MM.1S (cell line): ENCODE measurements at regions not wholly inside any gene's neighbourhood (a gene's known extent, or its start where the extent isn't known, plus 50 kb on each side); places are given as distances from the start of the nearest gene placed in this dataset.
A peak's percentile ranks its signal among the peaks of the same experiment; 100 is the strongest.

ENCODE experiments used
- DNase-seq: peaks from one replicate; pipeline ENCODE4 v3.0.0-alpha.2; 2015
- H2AFZ ChIP-seq: fragments of 300-600 bp; sonication (generic); 2 replicates; pipeline ENCODE4 v1.6.0; 2016; ENCODE audit warnings: antibody characterized with exemption, low read length
- H3F3A ChIP-seq: fragments of 300-600 bp; sonication (generic); 2 replicates; pipeline ENCODE4 v1.6.1; 2016; ENCODE audit warnings: mild to moderate bottlenecking, antibody characterized with exemption, low read length, moderate library complexity, mixed read lengths; ENCODE audit not compliant: insufficient read depth
- H3K27ac ChIP-seq: fragments of 300-600 bp; sonication (generic); 2 replicates; pipeline ENCODE4 v1.5.1; 2016; ENCODE audit warnings: mild to moderate bottlenecking, low read length
- H3K27me3 ChIP-seq: fragments of 300-600 bp; sonication (generic); replicated peaks from 2 replicates; pipeline ENCODE4 v1.6.0; 2016; ENCODE audit warnings: low read length; ENCODE audit not compliant: insufficient read depth
- H3K36me3 ChIP-seq: fragments of 300-600 bp; sonication (generic); replicated peaks from 2 replicates; pipeline ENCODE4 v1.6.1; 2016; ENCODE audit warnings: mild to moderate bottlenecking, low read length, mixed read lengths; ENCODE audit not compliant: insufficient read depth
- H3K4me1 ChIP-seq: fragments of 300-600 bp; sonication (generic); 2 replicates; pipeline ENCODE4 v1.6.1; 2016; ENCODE audit warnings: low read length, mixed read lengths
- H3K4me2 ChIP-seq: fragments of 300-600 bp; sonication (generic); 2 replicates; pipeline ENCODE4 v1.6.0; 2016; ENCODE audit warnings: low read depth, low read length
- H3K4me3 ChIP-seq: fragments of 300-600 bp; sonication (generic); 2 replicates; pipeline ENCODE4 v1.5.1; 2016; ENCODE audit warnings: low read length, mixed read lengths
- H3K79me2 ChIP-seq: fragments of 300-600 bp; sonication (generic); 2 replicates; pipeline ENCODE4 v1.6.1; 2016; ENCODE audit warnings: mixed run types, low read length, mixed read lengths
- H3K9ac ChIP-seq: fragments of 300-600 bp; sonication (generic); 2 replicates; pipeline ENCODE4 v1.6.1; 2016; ENCODE audit warnings: low read length, mixed read lengths
- H3K9me2 ChIP-seq: fragments of 300-600 bp; sonication (generic); replicated peaks from 2 replicates; pipeline ENCODE4 v1.6.1; 2016; ENCODE audit warnings: mild to moderate bottlenecking, low read length, mixed read lengths; ENCODE audit not compliant: insufficient read depth
- H3K9me3 ChIP-seq: fragments of 300-600 bp; sonication (generic); replicated peaks from 2 replicates; pipeline ENCODE4 v1.6.1; 2016; ENCODE audit warnings: mild to moderate bottlenecking, low read length, mixed read lengths; ENCODE audit not compliant: insufficient read depth
- H4K20me1 ChIP-seq: fragments of 300-600 bp; sonication (generic); 2 replicates; pipeline ENCODE4 v1.6.1; 2016; ENCODE audit warnings: mild to moderate bottlenecking, low read length, moderate library complexity, mixed read lengths; ENCODE audit not compliant: insufficient read depth
- EZH2 ChIP-seq: fragments of 300-600 bp; sonication (generic); optimal IDR thresholded peaks from 2 replicates; pipeline ENCODE3; 2017; ENCODE audit warnings: low read depth, mild to moderate bottlenecking, antibody characterized with exemption, low read length, mixed read lengths
- EZH2phosphoT487 ChIP-seq: fragments of 300-600 bp; sonication (generic); IDR thresholded peaks from 2 replicates; pipeline ENCODE4 v1.6.1; 2018; ENCODE audit warnings: antibody characterized with exemption, low read length
- TF ChIP-seq, protein P1 (sequence below): fragments of 300-600 bp; sonication (generic); IDR thresholded peaks from 2 replicates; pipeline ENCODE4 v1.5.1; 2016; ENCODE audit warnings: antibody characterized with exemption, low read length, mixed read lengths

- peaks cover 18% of the 10 kb centered on the region for H3K4me1 ChIP-seq
- no peak overlapping the region for H3K4me2 ChIP-seq
- H3K9ac ChIP-seq = no peak overlapping the region
- no peaks in the 10 kb centered on the region for H3K9me2 ChIP-seq
- H3K27me3 ChIP-seq = no peaks in the 10 kb centered on the region; the same call in 1 of the 2 replicates
- no peak overlapping the region for H3K27ac ChIP-seq
- no peak overlapping the region for H3K4me3 ChIP-seq
- H3K9me3 ChIP-seq = no peaks in the 10 kb centered on the region
- no peak for DNase-seq
- no peaks in the 10 kb centered on the region for H4K20me1 ChIP-seq
- no peaks in the 10 kb centered on the region for H3K36me3 ChIP-seq
- H3F3A ChIP-seq = peaks cover under 1% of the 10 kb centered on the region; the same call in 1 of the 2 replicates
- TF ChIP-seq, protein P1, sequence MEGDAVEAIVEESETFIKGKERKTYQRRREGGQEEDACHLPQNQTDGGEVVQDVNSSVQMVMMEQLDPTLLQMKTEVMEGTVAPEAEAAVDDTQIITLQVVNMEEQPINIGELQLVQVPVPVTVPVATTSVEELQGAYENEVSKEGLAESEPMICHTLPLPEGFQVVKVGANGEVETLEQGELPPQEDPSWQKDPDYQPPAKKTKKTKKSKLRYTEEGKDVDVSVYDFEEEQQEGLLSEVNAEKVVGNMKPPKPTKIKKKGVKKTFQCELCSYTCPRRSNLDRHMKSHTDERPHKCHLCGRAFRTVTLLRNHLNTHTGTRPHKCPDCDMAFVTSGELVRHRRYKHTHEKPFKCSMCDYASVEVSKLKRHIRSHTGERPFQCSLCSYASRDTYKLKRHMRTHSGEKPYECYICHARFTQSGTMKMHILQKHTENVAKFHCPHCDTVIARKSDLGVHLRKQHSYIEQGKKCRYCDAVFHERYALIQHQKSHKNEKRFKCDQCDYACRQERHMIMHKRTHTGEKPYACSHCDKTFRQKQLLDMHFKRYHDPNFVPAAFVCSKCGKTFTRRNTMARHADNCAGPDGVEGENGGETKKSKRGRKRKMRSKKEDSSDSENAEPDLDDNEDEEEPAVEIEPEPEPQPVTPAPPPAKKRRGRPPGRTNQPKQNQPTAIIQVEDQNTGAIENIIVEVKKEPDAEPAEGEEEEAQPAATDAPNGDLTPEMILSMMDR = no peak
- no peak for TF ChIP-seq EZH2
- TF ChIP-seq EZH2phosphoT487 = no peak
- H3K79me2 ChIP-seq = no peaks in the 10 kb centered on the region
- no peak overlapping the region for H2AFZ ChIP-seq
Measured at GRCh38 chr19:29275266-29275665, 62.3 kb upstream of the UQCRFS1 start.

- H3K27ac ChIP-seq = peak overlapping the region; percentile 24; the same call in 1 of the 2 replicates
Measured at GRCh38 chr19:29277102-29277501, 64.2 kb upstream of the UQCRFS1 start.

GRCh38 chr19:29278716-29279115 lies 65.8 kb upstream of the UQCRFS1 start:
- DNase-seq = no peak
- H3K9ac ChIP-seq = no peak overlapping the region

More at GRCh38 chr19:29277102-29277501, 64.2 kb upstream of the UQCRFS1 start:
- Histone ChIP-seq H4K20me1 (no peaks in the 10 kb centered on the region), H3K4me2 (peak overlapping the region; percentile 44; the same call in 1 of the 2 replicates), H3K4me1 (peaks cover 8% of the 10 kb centered on the region), H3K9me2 (no peaks in the 10 kb centered on the region), H3K36me3 (no peaks in the 10 kb centered on the region), H3K27me3 (no peaks in the 10 kb centered on the region; the same call in 1 of the 2 replicates), H3F3A (no peaks in the 10 kb centered on the region), H3K9me3 (no peaks in the 10 kb centered on the region), H2AFZ (peak overlapping the region; percentile 60), H3K4me3 (peak overlapping the region; percentile 26; the same call in 1 of the 2 replicates), H3K79me2 (no peaks in the 10 kb centered on the region), H3K9ac (no peak overlapping the region; the same call in 1 of the 2 replicates)
- DNase-seq = peak; percentile 94
- TF ChIP-seq, protein P1 = no peak
- no peak for TF ChIP-seq EZH2phosphoT487
- no peak for TF ChIP-seq EZH2

More at GRCh38 chr19:29278716-29279115, 65.8 kb upstream of the UQCRFS1 start:
- Histone ChIP-seq H3K36me3 (no peaks in the 10 kb centered on the region), H2AFZ (no peak overlapping the region), H4K20me1 (no peaks in the 10 kb centered on the region), H3K9me3 (no peaks in the 10 kb centered on the region), H3K9me2 (no peaks in the 10 kb centered on the region), H3K4me1 (peaks cover 8% of the 10 kb centered on the region), H3K4me3 (no peak overlapping the region), H3F3A (no peaks in the 10 kb centered on the region), H3K79me2 (no peaks in the 10 kb centered on the region), H3K27ac (no peak overlapping the region), H3K27me3 (no peaks in the 10 kb centered on the region; the same call in 1 of the 2 replicates), H3K4me2 (no peak overlapping the region)
- TF ChIP-seq EZH2 = no peak
- TF ChIP-seq EZH2phosphoT487 = no peak
- TF ChIP-seq, protein P1 = no peak
